GM19467 (cell line): ENCODE measurements at regions not wholly inside any gene's neighbourhood (a gene's known extent, or its start where the extent isn't known, plus 50 kb on each side); places are given as distances from the start of the nearest gene placed in this dataset.
"Not testable (repeated sequence)": the region's sequence is repeated elsewhere in the genome, so short reads cannot be mapped to it uniquely, and the experiment has no call there.

ENCODE experiments used
- ATAC-seq: cut with Tn5 transposase; IDR thresholded peaks from one replicate; pipeline ENCODE4 v1.9.1; 2021; ENCODE audit warnings: mild to moderate bottlenecking, moderate library complexity; ENCODE audit not compliant: unreplicated experiment

GRCh38 chr2:176991411-176991810 lies 221.2 kb upstream of the HNRNPA3 start:
- ATAC-seq = no peak

GRCh38 chr2:176997074-176997791 lies 215.4 kb upstream of the HNRNPA3 start:
- ATAC-seq = peak; percentile 56

DNA sequence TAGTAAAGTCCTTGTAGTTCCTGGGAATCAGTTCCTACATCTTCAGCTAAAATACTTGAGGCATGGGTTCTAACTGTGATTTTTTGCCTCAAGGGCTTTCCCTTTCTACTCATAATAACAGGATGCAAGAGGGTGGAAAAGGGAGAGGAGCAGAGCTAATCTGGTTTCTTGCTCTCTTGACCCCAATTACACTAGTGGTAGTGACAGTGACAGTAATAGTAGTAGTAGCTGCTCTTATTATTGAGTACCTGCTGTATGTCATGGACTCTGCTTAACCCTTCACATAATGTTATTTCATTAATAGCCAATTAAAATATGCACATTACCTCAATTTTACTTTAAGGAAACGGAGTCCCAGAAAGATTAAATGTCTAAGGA lies 214.8 kb upstream of the HNRNPA3 start:
- ATAC-seq = peak; percentile 15

DNA sequence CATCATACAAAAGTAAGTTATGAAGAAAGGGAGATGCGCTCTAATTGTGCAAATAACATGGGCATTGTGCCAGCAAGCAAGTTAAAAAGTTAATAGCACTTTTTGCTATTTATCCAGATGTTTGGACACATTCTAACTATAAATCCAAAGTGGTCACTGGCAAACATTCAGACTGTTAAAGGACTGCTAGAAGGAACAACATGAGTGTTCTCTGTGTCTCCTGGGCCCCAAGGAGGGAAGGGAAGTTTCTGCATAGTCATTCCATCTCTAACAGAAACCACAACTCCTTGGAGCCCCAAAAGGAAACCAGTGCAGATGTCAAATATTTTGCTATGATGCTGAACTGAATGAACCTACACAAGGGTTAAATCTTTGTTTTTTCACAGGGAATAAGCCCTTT lies 213.3 kb upstream of the HNRNPA3 start:
- ATAC-seq = peak; percentile 44

DNA sequence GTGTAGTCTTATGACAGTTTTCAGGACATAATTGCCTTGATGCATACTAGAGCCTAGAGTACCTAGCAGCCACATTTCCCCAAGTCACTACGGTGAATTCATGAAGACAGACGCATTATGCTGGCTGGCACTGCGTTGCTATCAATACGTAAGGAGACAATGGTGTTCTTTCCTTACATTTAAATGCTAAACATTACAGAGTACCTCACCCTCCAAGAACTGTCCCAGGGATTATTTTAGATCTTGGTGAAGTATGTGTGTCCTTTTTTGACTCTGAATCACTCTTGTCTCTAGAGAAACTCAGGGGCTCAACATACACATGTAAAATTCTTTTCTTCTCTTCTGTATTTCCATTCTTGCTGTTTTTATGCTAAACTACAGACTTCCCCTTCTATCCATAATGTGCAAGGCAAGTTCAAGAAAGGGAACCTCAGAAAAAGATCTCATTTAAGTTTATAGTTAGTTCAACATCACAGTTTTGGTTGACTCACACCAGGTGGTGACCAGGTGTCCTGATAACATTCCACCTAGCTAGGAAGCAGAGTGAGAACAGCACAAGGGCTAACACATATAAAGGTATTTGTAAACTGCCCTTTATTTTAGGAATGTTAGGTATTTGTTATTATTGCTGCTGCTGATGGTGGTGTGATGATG lies 212.4 kb upstream of the HNRNPA3 start:
- no peak for ATAC-seq

DNA sequence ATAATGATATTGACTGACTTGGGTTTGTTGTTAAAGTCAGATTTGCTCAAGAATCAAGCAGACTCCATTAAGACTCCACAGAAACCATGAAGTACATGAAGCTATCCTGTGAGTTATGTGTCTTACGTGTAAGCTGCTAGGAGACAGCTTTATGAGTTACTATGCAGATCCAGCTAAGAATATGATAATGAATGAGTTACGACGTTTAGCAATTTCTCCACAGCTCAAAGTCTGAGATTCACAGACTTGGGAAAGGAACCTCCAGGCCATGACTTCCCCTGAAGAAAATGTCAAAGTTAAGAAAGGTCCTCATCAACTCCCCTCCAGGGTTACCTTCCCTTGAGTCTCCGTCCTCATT lies 211.9 kb upstream of the HNRNPA3 start:
- no peak for ATAC-seq

DNA sequence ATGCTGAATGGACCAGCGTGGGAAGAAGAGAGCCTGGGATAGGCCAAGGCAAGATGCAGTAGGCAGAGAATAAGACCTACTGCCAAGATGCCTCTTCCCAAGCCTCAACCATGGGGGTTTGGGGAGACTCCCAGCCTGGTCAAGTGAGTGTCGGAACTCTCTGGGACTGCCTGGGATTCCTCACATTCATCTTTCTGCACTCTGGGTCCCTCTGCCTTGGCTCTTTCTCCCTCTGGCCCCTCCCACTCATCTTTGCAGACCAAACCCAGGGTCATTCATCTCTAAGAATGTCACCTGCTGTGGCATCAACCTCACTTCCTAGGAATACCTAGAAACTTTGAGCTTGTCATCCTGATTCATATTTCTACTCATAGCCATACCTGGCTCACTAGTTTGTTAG lies 211.3 kb upstream of the HNRNPA3 start:
- ATAC-seq = no peak

GRCh38 chr2:177002983-177003382 lies 209.6 kb upstream of the HNRNPA3 start:
- ATAC-seq = no peak

GRCh38 chr2:177007726-177008125 lies 204.9 kb upstream of the HNRNPA3 start:
- ATAC-seq = not testable (repeated sequence)

DNA sequence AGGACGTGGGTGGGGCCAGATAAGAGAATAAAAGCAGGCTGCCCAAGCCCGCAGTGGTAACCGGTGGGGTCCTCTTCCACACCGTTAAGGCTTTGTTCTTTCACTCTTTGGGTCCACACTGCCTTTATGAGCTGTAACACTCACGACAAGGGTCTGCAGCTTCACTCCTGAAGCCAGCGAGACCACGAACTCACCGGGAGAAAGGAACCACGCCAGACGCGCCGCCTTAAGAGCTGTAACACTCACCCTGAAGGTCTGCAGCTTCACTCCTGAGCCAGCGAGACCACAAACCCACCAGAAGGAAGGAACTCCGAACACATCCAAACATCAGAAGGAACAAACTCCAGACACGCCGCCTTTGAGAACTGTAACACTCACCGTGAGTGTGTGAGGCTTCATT lies 203.9 kb upstream of the HNRNPA3 start:
- not testable (repeated sequence) for ATAC-seq

DNA sequence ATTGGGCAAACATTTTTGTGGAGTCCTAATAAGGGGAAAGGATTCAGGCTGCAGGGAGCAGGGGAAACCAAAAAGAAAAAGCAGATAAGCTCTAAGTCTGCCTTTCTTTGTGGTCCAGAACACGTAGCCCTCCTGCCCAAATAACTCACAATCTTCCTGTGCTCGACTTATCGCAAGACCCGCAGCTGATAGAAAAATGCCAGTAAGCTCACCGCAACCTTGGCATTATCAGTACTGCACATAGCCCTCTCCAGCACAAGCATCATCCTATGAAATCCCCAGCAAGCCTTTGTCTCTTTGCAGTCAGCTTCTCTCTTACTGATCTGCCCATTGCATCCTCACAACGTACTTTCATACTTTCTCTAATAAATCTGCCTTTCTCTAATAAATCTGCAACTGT lies 202.4 kb upstream of the HNRNPA3 start:
- ATAC-seq = no peak

DNA sequence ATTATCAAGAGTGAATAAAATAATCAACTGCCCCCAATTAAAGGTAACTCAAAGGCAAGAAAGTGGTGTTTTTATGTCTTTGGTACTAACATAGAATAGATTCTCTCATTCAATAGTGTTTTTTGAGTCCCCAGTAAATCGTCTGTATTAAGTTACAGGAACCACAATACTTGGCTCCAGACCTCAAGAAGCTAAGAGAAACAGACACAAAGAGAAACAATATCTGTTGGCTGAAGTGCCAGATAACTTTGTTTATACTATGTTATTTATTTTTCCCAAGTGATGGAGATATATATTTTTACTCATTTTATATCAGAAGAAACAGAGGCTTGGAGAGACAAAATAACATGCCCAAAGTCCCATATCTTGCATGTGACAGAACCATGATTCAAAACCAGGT lies 201.7 kb upstream of the HNRNPA3 start:
- ATAC-seq = no peak

DNA sequence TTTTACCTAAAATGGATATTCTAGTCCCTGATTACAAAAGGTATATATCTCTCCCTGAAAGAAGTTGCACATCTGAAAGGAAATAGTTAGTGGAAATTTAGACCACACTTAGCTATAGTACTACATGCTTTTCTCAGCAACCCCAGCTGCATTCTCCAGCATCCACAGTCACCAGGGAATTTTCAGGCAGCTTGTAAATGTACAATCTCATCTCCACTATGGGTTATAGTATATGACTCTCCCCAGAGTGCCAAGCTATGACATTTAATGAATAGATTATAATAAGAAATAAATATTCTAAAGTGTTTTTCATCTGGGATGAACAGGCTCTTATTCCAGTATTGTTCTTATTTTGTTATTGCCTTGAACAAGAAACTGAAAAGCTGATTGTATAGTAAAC lies 197.6 kb upstream of the HNRNPA3 start:
- no peak for ATAC-seq

DNA sequence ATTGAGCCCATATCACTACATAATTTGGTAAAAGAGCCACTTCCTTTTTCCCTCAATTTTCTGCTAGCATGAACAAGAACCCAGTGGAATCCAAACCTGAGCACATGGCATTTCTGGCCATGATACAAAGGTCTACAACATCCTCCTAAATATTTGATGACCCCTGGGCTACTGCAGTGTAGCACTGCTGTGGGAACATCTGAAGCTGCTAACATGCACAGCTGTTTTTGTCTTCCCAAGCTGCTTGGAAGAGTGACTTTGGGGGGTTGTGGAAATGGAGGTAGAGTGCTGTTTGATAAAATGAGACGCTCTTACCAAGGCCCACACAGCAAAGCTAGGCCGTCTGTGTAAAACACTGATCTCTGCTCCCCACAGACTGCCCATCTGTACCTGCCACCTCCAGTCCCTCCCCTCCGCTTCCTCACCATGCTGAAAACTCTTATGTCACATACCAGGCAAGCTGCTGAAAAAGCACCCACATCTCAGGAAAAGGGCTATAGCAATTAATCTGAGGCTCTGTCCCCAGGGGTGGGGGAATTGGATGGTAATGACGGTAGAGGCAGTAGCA lies 197.2 kb upstream of the HNRNPA3 start:
- ATAC-seq = no peak

DNA sequence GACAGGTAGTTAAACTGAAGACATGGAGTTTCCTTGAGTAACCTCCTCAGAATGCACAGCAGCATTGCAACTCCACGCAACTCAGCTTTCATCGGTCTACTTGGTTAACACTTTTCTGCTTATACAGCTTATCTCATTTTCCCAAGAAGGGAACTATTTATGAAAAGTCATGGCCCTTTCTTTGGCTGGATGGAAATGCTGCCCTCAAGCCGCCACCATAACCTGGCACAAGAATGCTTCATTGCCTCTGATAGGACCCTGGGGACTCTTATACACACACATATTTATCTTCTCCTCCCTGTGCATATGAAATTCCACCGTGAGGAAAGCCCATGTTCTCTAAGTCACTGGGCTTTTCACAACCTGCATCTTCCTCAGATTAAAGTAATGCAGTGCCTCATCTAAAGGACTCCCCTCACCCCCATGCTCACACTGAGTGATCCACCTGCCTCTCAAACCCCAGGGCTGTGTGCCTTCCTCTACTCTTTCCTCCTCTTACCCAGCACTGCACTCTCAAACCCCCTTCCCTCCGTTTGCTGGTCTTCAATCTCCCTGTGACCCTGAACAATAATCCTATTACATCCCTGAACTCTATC lies 192.0 kb upstream of the HNRNPA3 start:
- no peak for ATAC-seq

DNA sequence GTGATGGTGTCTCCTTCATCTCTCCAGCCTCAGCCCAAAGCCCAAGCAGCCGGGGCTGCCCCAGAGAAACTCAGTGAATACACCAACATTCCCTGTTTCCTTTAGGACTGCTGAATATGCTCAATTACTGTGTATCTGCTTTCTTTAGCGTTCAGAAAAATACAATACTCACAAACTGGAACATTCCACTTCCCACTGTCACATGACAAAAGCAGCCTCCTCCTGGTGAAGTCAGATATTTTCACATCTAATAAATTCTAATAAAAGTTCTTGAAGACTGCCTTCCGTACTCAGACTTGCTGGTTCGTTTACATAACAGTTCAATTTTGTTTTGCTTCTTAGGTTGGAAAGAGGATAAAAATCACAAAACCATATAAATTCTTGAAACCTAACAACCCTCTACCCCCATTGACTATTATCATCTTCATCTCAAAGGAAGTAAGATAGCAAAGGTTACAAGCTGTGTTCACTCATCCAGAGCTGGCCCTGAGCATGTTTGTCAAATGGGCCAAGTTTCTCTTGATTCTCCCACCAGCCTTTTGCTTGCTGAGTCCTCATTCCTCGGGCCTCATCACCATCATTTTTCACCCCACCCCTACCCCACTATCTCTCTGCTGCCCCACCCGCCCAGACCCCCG lies 190.8 kb upstream of the HNRNPA3 start:
- no peak for ATAC-seq

DNA sequence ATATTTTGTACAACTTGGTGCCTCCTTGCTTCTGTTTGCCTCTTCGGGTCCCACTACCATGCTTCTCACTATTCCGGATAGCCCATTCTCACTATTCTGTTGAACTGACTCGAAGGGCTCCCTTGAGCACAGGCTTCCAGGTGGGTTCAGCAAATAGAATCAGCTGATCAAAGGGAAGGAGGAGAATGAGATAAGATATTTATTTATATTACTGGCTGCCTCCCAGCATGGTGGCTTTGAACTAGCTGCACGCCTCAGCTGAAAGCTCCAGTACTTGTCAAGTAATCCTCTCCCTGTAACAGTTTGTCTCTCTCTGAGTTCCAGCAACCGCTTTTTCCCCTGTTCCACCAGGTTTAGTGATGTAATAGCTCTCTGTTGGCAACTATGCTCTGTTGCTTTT lies 187.8 kb upstream of the HNRNPA3 start:
- ATAC-seq = no peak

DNA sequence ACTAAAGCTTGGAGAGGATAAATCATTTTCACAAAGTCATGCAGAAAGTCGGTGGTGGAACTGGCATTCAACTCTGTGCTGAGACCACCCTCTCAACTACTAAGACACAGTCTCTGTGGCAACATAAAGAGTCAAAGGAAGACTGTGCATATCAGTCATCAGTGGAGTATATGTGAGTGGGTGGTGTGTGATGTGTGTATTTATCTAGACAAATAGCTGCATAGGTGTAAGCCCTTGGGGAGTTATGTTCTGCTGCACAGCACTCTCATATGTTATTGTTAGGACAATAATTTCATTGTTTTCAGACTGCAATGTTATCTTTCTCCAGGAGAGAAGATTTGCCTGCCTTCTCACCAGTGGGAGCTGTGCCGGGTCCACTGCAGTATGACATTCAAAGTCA lies 186.3 kb upstream of the HNRNPA3 start:
- no peak for ATAC-seq

DNA sequence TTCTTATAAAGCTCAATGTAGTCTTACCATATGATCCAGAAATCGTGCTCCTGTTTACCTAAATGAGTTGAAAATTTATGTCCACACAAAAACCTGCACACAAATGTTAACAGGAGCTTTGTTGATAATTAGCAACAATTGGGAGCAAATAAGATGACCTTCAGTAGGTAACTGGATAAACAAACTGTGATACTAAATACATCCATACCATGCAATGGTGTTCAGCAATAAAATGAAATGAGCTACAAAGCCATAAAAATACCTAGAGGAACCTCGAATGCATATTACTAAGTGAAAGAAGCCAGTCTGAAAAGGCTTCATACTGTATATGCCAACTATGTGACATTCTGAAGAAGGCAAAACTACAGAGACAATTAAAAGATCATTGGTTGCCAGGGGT lies 185.6 kb upstream of the HNRNPA3 start:
- no peak for ATAC-seq

DNA sequence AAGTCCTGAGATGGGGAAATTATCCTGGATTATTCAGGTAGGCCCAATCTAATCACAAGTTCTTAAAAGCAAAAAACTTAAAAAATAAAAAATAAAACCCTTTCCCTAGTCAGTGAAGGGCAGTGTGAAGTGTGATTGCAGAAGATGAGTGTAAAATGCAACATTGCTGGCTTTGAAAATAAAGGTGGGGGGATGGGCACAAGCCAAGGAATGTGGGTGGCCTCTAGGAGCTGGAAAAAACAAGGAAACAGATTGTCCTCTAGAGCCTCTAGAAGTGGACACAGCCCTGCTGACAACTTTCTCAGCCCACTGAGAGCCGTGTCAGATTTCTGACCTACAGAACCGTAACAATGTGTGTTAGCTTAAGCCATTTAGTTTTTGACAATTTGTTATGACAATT lies 184.3 kb upstream of the HNRNPA3 start:
- ATAC-seq = no peak

- no peak for ATAC-seq
Observed at GRCh38 chr2:177029075-177029474, 183.5 kb upstream of the HNRNPA3 start.

DNA sequence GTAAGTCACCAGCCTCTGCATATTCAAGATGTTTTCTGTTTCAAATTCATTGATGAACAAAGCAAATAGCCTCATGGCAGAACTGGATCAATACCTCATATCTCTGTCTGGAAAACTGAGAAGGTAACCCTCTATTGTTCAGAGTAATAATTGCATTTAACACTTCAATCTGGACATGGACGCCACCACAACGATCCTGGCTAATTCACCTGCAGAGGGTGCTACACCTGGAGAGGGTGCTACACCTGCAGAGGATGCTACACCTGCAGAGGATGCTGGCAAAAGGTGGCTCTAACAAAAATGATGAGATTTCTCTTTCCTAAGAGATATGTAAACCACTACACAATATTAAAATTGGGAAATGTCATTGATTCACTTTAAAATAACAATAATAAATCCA lies 183.1 kb upstream of the HNRNPA3 start:
- no peak for ATAC-seq
